PC-9 (cell line): ENCODE measurements at regions not wholly inside any gene's neighbourhood (a gene's known extent, or its start where the extent isn't known, plus 50 kb on each side); places are given as distances from the start of the nearest gene placed in this dataset.

ENCODE experiments used
- EZH2 ChIP-seq: fragments of 200-600 bp; sonication (generic); IDR thresholded peaks from 2 replicates; pipeline ENCODE4 v1.8.0; 2017; ENCODE audit warnings: antibody characterized with exemption, low read depth
- TF ChIP-seq, protein P1 (sequence below): fragments of 200-600 bp; sonication (generic); conservative IDR thresholded peaks from 2 replicates; pipeline ENCODE4 v1.6.1; 2017; ENCODE audit warnings: mixed run types, antibody characterized with exemption, mild to moderate bottlenecking, moderate library complexity

DNA sequence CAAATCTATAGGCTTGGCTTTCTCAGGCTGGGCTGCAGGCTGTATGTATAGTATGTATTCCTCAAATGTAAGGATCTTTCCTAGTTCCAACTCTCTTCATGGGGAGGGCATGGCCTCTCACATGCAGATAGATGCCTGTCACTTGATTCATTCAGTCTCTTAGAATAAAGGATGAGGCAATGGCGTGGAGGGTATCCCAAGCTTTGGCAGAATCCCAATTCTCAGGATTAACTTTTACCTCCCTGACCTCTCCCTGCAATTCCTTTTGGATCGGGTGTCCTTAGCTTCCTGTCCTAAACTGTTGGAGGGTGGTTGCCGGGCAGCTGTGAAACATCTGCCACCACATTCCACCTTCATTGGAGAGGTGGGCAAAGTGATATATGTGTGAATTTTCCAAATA is 80.3 kb downstream of the INSIG2 start:
- TF ChIP-seq, protein P1, sequence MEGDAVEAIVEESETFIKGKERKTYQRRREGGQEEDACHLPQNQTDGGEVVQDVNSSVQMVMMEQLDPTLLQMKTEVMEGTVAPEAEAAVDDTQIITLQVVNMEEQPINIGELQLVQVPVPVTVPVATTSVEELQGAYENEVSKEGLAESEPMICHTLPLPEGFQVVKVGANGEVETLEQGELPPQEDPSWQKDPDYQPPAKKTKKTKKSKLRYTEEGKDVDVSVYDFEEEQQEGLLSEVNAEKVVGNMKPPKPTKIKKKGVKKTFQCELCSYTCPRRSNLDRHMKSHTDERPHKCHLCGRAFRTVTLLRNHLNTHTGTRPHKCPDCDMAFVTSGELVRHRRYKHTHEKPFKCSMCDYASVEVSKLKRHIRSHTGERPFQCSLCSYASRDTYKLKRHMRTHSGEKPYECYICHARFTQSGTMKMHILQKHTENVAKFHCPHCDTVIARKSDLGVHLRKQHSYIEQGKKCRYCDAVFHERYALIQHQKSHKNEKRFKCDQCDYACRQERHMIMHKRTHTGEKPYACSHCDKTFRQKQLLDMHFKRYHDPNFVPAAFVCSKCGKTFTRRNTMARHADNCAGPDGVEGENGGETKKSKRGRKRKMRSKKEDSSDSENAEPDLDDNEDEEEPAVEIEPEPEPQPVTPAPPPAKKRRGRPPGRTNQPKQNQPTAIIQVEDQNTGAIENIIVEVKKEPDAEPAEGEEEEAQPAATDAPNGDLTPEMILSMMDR = no peak
- TF ChIP-seq EZH2 = no peak
